Loucy (cell line): ENCODE measurements at regions not wholly inside any gene's neighbourhood (a gene's known extent, or its start where the extent isn't known, plus 50 kb on each side); places are given as distances from the start of the nearest gene placed in this dataset.

Experiments used
- EZH2phosphoT487 ChIP-seq: fragments of 200-600 bp; IDR thresholded peaks from 2 replicates; pipeline ENCODE4 v1.6.1; 2018; ENCODE audit warnings: antibody characterized with exemption, mild to moderate bottlenecking, moderate library complexity, borderline replicate concordance
- TF ChIP-seq, protein P1 (sequence below): fragments of 200-600 bp; sonication (generic); conservative IDR thresholded peaks from 2 replicates; pipeline ENCODE4 v1.5.1; 2014; ENCODE audit warnings: mild to moderate bottlenecking, antibody characterized with exemption, low read length

DNA sequence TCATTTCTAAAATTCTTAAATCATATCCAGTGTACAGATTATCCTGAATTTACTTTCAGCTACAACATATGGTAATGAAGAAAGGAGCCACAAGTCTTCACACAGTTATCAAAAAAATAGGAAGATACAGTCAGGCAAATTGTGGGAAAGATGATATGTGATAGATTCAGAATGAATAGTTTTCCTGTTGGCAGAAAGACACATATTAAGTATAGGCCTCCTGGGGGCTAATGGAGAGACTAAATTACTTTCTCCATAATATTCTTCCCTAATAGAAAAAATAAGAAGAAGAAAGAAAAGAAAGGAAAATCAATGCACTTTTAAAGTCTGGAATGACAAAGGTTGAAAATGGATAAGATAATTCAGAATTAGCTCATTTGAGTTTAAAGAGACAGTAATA is 2073.5 kb downstream of the LRRC4C start:
- TF ChIP-seq, protein P1, sequence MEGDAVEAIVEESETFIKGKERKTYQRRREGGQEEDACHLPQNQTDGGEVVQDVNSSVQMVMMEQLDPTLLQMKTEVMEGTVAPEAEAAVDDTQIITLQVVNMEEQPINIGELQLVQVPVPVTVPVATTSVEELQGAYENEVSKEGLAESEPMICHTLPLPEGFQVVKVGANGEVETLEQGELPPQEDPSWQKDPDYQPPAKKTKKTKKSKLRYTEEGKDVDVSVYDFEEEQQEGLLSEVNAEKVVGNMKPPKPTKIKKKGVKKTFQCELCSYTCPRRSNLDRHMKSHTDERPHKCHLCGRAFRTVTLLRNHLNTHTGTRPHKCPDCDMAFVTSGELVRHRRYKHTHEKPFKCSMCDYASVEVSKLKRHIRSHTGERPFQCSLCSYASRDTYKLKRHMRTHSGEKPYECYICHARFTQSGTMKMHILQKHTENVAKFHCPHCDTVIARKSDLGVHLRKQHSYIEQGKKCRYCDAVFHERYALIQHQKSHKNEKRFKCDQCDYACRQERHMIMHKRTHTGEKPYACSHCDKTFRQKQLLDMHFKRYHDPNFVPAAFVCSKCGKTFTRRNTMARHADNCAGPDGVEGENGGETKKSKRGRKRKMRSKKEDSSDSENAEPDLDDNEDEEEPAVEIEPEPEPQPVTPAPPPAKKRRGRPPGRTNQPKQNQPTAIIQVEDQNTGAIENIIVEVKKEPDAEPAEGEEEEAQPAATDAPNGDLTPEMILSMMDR = no peak
- TF ChIP-seq EZH2phosphoT487 = no peak
